ENCODE measurements at regions not wholly inside any gene's neighbourhood (a gene's known extent, or its start where the extent isn't known, plus 50 kb on each side); places are given as distances from the start of the nearest gene placed in this dataset.

DNA sequence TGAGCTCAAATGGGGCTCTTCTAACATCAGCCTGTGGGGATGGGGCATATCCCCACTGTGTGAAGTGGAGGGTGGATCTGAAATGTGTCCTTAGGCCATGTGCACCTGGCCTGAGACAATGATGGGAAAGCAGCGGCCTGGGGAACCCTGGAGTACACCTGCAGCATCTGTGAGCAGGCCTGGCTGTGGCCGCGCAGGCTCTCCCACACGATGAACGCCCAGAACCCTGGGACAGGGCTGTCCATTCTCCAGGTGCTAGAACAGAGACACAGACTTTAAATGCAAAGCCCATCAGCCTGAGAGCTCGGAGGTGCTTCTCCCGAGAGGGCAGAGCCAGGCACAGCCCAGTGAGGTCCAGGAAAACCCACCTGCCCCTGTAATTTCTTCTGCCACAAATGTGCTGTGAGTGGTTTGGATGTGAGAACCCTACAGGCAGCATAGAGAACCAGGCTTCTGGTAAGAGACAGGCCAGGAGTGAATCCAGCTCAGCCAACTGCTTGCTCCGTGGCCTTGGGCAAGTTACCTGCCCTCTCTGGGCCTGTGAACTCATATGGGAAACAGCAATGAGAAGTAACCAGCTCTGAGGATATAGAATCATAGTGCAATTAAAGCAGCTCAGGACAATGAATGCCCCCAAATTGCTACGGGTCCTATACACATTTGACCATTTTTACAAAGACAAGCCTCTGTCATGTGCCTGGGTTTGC, 167.9 kb downstream of the SHANK2 start:
- H3K4me1 ChIP-seq = no peaks in the 10 kb centered on the region
- ATAC-seq (no peak), DNase-seq (no peak)
- H3K27me3 ChIP-seq (ENCODE audit: insufficient read depth in 3 of 3, low read length in 2 of 3) = peaks cover 0 to under 1% (median 0%) of the 10 kb centered on the region in 3 donors
- no peak overlapping the region for H3K27ac ChIP-seq
- intact Hi-C loops (cut with DNase I) = no loop called here
- H3K4me3 ChIP-seq = no peak overlapping the region
- H3K36me3 ChIP-seq (ENCODE audit: insufficient read depth in 1 of 2, low read depth in 1 of 2) = no peaks in the 10 kb centered on the region
- 89 to 93% (median 90%) methylated on average over 9 of the region's 9 CpGs for WGBS, 3 donors
- H3K9me3 ChIP-seq = no peaks in the 10 kb centered on the region
- TF ChIP-seq, protein P1, sequence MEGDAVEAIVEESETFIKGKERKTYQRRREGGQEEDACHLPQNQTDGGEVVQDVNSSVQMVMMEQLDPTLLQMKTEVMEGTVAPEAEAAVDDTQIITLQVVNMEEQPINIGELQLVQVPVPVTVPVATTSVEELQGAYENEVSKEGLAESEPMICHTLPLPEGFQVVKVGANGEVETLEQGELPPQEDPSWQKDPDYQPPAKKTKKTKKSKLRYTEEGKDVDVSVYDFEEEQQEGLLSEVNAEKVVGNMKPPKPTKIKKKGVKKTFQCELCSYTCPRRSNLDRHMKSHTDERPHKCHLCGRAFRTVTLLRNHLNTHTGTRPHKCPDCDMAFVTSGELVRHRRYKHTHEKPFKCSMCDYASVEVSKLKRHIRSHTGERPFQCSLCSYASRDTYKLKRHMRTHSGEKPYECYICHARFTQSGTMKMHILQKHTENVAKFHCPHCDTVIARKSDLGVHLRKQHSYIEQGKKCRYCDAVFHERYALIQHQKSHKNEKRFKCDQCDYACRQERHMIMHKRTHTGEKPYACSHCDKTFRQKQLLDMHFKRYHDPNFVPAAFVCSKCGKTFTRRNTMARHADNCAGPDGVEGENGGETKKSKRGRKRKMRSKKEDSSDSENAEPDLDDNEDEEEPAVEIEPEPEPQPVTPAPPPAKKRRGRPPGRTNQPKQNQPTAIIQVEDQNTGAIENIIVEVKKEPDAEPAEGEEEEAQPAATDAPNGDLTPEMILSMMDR (IDR thresholded peaks at IDR 0.05) = no peak

GRCh38 chr11:71083105-71083504, 169.3 kb downstream of the SHANK2 start:
- 73 to 88% (median 75%) methylated on average over 4 of the region's 4 CpGs for WGBS, 3 donors
- Histone ChIP-seq H3K4me3 (no peak overlapping the region), H3K27ac (no peak overlapping the region), H3K4me1 (no peaks in the 10 kb centered on the region), H3K36me3 (ENCODE audit: insufficient read depth in 1 of 2, low read depth in 1 of 2) (no peaks in the 10 kb centered on the region), H3K9me3 (no peaks in the 10 kb centered on the region), H3K27me3 (ENCODE audit: insufficient read depth in 3 of 3, low read length in 2 of 3) (no peaks in the 10 kb centered on the region)
- no peak for DNase-seq
- ATAC-seq = no peak
- TF ChIP-seq, protein P1 (IDR thresholded peaks at IDR 0.05) = no peak
- intact Hi-C loops (cut with DNase I) = no loop called here

DNA sequence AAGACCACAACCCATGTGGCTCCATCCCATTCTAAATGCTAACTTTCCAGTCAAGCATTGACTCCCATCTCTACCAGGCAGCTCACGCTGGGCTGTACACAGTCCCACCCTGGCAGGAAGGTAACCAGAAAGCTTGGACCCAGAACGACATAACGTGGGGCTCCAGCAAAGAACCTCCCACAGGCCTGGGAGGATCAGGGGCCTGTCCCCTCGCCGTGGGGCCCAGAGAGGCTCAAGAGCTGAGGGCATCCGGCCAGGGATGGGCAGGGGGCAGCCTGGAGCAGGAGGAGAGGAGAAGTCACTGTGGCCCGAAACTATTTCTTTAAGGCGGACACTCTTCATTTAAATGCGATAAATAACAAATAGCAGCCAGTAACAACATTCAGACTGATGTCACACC, 169.9 kb downstream of the SHANK2 start:
- no peak overlapping the region for H3K4me3 ChIP-seq
- intact Hi-C loops (cut with DNase I) = no loop called here
- DNase-seq (no peak), ATAC-seq (no peak)
- H3K9me3 ChIP-seq = no peaks in the 10 kb centered on the region
- no peaks in the 10 kb centered on the region for H3K27me3 ChIP-seq (ENCODE audit: insufficient read depth in 3 of 3, low read length in 2 of 3)
- TF ChIP-seq, protein P1 (IDR thresholded peaks at IDR 0.05) = no peak
- WGBS, 3 donors = 70 to 74% (median 70%) methylated on average over 9 of the region's 9 CpGs
- H3K36me3 ChIP-seq (ENCODE audit: insufficient read depth in 1 of 2, low read depth in 1 of 2) = no peaks in the 10 kb centered on the region
- H3K4me1 ChIP-seq = no peaks in the 10 kb centered on the region
- H3K27ac ChIP-seq = no peak overlapping the region

GRCh38 chr11:71081704-71082230, 170.6 kb downstream of the SHANK2 start:
- DNase-seq = no peak
- H3K27ac ChIP-seq = no peak overlapping the region
- intact Hi-C loops (cut with DNase I) = no loop called here
- H3K9me3 ChIP-seq = no peaks in the 10 kb centered on the region
- no peak for ATAC-seq
- H3K4me1 ChIP-seq = no peaks in the 10 kb centered on the region
- H3K27me3 ChIP-seq (ENCODE audit: insufficient read depth in 3 of 3, low read length in 2 of 3) = no peaks in the 10 kb centered on the region
- WGBS, 3 donors = 74 to 87% (median 75%) methylated on average over 12 of the region's 12 CpGs
- no peak overlapping the region for H3K4me3 ChIP-seq
- TF ChIP-seq, protein P1 (IDR thresholded peaks at IDR 0.05) = no peak
- no peaks in the 10 kb centered on the region for H3K36me3 ChIP-seq (ENCODE audit: insufficient read depth in 1 of 2, low read depth in 1 of 2)
